ENCODE measurements at regions not wholly inside any gene's neighbourhood (a gene's known extent, or its start where the extent isn't known, plus 50 kb on each side); places are given as distances from the start of the nearest gene placed in this dataset.

GRCh38 chr18:26652501-26652900 is 104.1 kb upstream of the KCTD1 start:
- Histone ChIP-seq H3K27ac (no peak overlapping the region), H3K4me1 (replicated peaks in 1 of 2) (no peaks in the 10 kb centered on the region), H3K4me3 (no peak overlapping the region)
- in situ Hi-C loops (cut with MboI; ENCODE audit: low pct_unique_long_range_greater_than_20kb in 2 of 9, low sequenced_read_pairs in 9 of 9, unreplicated experiment in 9 of 9): loop anchor here in 1 of 9 experiments (25.0 kb wide), 1 partner anchor 110 kb away; no protein-coding TSS in a partner anchor
- ATAC-seq (replicated peaks in 6 of 8): no peak
- WGBS, 10 experiments: 56 to 100% (median 84%) methylated on average over 1 to 6 of the region's 6 CpGs; no CpG with 5 or more reads in 1 of the 10 experiments

DNA sequence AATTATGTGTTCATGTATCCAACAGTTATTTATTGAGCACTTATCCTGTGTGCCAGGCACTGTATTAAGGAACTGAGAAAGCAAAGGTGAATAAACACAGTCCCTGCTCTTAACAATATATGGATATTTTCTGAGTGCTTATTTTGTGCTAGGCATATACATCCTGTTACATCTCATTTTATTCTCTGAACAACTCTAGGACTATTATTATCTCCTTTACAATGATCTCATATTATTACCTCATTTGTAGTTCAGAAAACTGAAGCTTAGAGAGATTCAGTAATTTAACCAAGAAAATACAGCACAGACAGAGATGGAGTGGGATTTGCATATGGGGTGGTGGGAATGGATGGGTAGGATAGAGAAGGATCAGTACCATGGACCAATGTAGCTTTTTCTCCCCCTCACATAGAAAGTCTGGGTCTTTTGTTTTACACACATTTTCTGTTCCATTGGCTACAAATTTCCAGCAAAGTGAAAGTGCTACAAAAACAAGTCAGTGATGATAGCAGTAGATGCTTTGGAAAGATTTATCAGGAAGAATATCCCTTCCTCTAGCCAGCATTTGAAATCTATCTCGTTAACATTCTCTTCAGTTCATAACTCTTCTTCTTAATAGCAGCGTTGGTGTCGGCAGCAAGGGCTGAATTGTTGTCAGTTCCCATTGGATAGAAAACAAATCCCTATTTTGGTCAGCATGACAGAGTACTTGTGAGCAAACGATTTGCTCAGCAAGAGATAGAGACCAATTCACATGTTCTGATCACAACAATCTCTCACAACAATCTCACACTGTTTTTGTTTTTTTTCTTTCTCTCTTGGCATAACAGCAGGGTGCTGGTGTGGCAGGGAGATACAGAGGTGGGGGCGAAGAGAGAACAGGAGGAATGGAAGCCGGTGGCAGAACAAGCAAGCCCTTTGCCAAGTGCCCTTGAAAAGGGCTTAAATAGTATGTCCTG is 102.2 kb upstream of the KCTD1 start:
- in situ Hi-C loops (cut with MboI; ENCODE audit: low pct_unique_long_range_greater_than_20kb in 2 of 9, low sequenced_read_pairs in 9 of 9, unreplicated experiment in 9 of 9): loop anchor here in 1 of 9 experiments (25.0 kb wide), 1 partner anchor 112 kb away; no protein-coding TSS in a partner anchor
- no peaks in the 10 kb centered on the region for H3K4me1 ChIP-seq (replicated peaks in 1 of 2)
- ATAC-seq (replicated peaks in 6 of 8): peak in 2 of 8 experiments; percentile 13 to 28
- WGBS, 10 experiments: 10 to 71% (median 42%) methylated on average over 2 to 4 of the region's 6 CpGs; no CpG with 5 or more reads in 2 of the 10 experiments
- H3K4me3 ChIP-seq: no peak overlapping the region
- H3K27ac ChIP-seq: no peak overlapping the region

DNA sequence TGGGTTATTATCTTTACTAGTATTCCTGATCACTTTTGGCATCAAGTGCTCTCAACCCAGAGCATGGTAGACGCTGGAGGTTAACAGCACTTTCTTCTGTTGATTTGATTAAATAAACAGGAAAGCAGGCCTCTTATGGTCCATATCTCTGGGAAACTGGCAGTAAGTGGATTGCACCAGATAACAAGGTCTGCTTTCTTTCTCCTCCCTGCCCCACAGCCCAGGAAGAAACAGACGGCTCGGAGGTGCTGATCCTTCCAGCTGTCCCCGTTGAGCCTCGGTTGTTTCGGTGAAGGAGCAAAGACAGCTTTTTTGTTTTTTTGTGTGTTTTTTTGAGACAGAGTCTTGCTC is 100.8 kb upstream of the KCTD1 start:
- in situ Hi-C loops (cut with MboI; ENCODE audit: low pct_unique_long_range_greater_than_20kb in 2 of 9, low sequenced_read_pairs in 9 of 9, unreplicated experiment in 9 of 9): loop anchor here in 2 of 9 experiments (25.0 kb wide), 1 partner anchor 337 kb away; no protein-coding TSS in a partner anchor
- ATAC-seq (replicated peaks in 6 of 8): no peak
- H3K4me3 ChIP-seq: no peak overlapping the region
- no peaks in the 10 kb centered on the region for H3K4me1 ChIP-seq (replicated peaks in 1 of 2)
- H3K27ac ChIP-seq: no peak overlapping the region
- WGBS, 10 experiments: 50 to 100% (median 96%) methylated on average over 1 to 6 of the region's 6 CpGs; no CpG with 5 or more reads in 5 of the 10 experiments

DNA sequence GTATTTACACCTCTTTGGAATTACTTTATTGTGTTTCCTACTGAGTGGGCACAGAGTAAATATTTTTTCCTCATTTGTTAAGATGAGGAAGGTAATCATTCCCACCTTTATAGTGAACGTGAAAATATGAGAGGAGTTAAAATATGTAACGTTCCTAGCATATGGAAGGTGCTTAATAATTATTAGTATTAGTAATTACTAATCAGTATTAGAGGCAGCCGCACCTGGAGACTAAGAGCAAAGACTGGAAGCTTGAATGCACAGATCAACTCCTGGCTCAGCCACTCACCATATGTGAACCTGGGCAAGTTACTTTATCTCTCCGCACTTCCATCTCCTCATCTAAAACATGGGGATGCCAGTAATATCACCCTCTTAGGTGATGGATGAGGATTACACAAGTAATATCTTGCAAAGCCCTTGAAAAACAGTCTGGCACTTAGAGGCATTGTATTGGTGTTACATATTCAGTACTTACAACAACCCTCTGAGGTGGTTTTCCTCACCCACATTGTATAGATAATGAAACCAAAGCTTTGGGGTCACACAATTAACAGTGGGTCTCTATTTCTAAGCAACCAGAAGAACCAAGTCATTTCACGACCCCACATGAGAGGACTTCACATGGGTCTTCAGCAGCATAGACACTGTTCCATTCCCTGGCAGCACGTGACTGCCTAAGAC is 100.3 kb upstream of the KCTD1 start:
- in situ Hi-C loops (cut with MboI; ENCODE audit: low pct_unique_long_range_greater_than_20kb in 2 of 9, low sequenced_read_pairs in 9 of 9, unreplicated experiment in 9 of 9): loop anchor here in 2 of 9 experiments (25.0 kb wide), 1 partner anchor 336 kb away; no protein-coding TSS in a partner anchor
- ATAC-seq (replicated peaks in 6 of 8): no peak
- Histone ChIP-seq H3K4me1 (replicated peaks in 1 of 2) (no peaks in the 10 kb centered on the region), H3K4me3 (no peak overlapping the region), H3K27ac (no peak overlapping the region)
- WGBS, 10 experiments: 8 to 100% (median 83%) methylated on average over 2 to 5 of the region's 6 CpGs

- 60 to 100% methylated on average over 1 to 2 of the region's 4 CpGs; no CpG with 5 or more reads in 8 of the 10 experiments for WGBS, 10 experiments
- H3K4me3 ChIP-seq: no peak overlapping the region
- no peak for ATAC-seq (replicated peaks in 6 of 8)
- no peaks in the 10 kb centered on the region for H3K4me1 ChIP-seq (replicated peaks in 1 of 2)
- in situ Hi-C loops (cut with MboI; ENCODE audit: low pct_unique_long_range_greater_than_20kb in 2 of 9, low sequenced_read_pairs in 9 of 9, unreplicated experiment in 9 of 9): loop anchor here in 2 of 9 experiments (25.0 kb wide), 1 partner anchor 335 kb away; no protein-coding TSS in a partner anchor
- H3K27ac ChIP-seq: no peak overlapping the region
Measured at GRCh38 chr18:26646901-26647300, 98.5 kb upstream of the KCTD1 start.

DNA sequence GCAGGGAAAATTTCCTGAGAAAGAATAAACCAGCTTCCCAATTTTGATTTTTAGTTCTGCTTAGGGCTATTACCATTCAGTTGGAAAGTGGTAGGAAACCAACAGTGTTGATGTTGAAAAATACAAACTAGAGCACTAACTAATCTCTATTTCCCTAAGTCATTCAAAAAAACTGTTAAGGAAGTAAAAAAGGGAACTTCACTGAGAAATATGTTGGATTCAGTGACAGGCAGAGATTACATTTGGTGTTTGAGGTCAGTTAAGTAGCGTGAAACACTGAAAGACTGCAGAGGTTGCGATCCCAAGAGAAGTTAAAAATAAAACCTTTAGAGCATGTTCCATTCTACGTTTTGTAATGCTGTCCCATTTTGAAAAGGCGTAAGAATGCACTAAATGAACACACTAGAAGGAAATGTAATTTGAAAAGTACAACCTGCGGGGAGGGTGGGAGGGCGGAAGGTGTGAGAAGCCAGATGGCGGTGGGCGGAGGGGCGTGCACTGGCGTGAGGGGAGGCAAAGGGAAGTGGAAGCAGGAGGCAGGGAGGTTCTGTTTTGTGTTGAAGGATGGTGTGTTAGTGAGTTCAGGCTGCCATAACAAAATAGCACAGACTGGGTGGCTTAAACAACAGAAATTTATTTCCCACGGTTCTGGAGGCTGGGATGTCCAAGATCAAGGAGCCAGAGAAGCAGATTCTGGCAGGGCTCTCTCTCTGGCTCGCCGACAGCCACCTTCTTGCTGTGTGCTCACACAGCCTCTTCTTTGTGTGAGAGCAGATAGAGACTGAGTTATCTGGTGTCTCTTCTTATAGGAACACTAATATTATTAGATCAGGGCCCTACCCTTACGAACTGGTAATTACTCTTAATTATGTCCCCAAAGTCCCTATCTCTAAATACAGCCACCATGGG is 94.3 kb upstream of the KCTD1 start:
- Histone ChIP-seq H3K27ac (no peak overlapping the region), H3K4me1 (replicated peaks in 1 of 2) (no peaks in the 10 kb centered on the region), H3K4me3 (no peak overlapping the region)
- ATAC-seq (replicated peaks in 6 of 8): no peak
- 20 to 100% (median 91%) methylated on average over 1 to 6 of the region's 14 CpGs; no CpG with 5 or more reads in 3 of the 10 experiments for WGBS, 10 experiments
- in situ Hi-C loops (cut with MboI; ENCODE audit: low pct_unique_long_range_greater_than_20kb in 2 of 9, low sequenced_read_pairs in 9 of 9, unreplicated experiment in 9 of 9): loop anchor here in 2 of 9 experiments (25.0 kb wide), 1 partner anchor 330 kb away; no protein-coding TSS in a partner anchor

GRCh38 chr18:26640541-26640940 is 92.2 kb upstream of the KCTD1 start:
- in situ Hi-C loops (cut with MboI; ENCODE audit: low pct_unique_long_range_greater_than_20kb in 2 of 9, low sequenced_read_pairs in 9 of 9, unreplicated experiment in 9 of 9): loop anchor here in 2 of 9 experiments (25.0 kb wide), 1 partner anchor 328 kb away; no protein-coding TSS in a partner anchor
- 64 to 89% (median 81%) methylated on average over 3 to 5 of the region's 5 CpGs; no CpG with 5 or more reads in 4 of the 10 experiments for WGBS, 10 experiments
- Histone ChIP-seq H3K4me3 (no peak overlapping the region), H3K27ac (no peak overlapping the region), H3K4me1 (replicated peaks in 1 of 2) (no peaks in the 10 kb centered on the region)
- ATAC-seq (replicated peaks in 6 of 8): no peak

DNA sequence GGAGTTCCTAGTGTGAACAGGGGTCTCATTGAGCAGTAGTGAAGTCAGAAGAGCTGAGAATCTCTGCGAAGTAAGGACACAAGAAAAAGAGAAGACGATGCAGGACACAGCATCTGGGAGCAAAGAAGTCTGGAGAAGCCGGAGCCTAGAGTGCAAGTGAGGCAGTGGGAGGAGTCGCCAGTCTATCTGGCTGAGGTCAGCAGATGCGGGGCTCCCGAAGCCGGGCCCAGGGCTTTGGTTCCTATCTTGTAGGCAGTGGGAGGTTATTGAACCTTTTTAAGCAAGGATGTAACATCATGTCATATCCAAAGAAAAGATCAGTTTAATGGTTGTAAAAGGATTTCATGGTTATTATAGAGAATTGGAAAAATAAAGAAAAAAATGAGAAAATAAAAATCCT is 90.8 kb upstream of the KCTD1 start:
- H3K27ac ChIP-seq: no peak overlapping the region
- WGBS, 10 experiments: 28 to 94% (median 67%) methylated on average over 2 to 7 of the region's 7 CpGs; no CpG with 5 or more reads in 1 of the 10 experiments
- in situ Hi-C loops (cut with MboI; ENCODE audit: low pct_unique_long_range_greater_than_20kb in 2 of 9, low sequenced_read_pairs in 9 of 9, unreplicated experiment in 9 of 9): loop anchor here in 2 of 9 experiments (25.0 kb wide), 1 partner anchor 327 kb away; no protein-coding TSS in a partner anchor
- no peak overlapping the region for H3K4me3 ChIP-seq
- ATAC-seq (replicated peaks in 6 of 8): no peak
- H3K4me1 ChIP-seq (replicated peaks in 1 of 2): no peaks in the 10 kb centered on the region

DNA sequence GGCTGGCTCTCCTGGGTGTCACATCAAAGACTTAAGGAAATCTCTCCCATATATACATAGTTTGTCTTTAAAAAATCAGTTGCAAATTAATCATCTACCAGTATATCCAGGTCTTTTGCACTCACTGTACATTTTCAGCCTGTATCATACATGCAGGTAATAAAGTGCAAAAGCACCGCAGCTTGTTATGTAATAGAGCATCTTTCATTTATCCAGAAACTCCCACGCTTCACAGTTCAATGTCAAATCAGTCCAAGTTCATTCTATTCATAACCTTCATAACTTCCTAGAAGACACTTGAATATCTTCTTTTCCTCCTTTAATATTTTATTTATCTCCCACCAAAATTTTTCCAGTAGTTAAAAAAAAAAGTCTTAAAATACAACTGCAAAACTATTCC is 89.6 kb upstream of the KCTD1 start:
- in situ Hi-C loops (cut with MboI; ENCODE audit: low pct_unique_long_range_greater_than_20kb in 2 of 9, low sequenced_read_pairs in 9 of 9, unreplicated experiment in 9 of 9): loop anchor here in 2 of 9 experiments (25.0 kb wide), 1 partner anchor 326 kb away; no protein-coding TSS in a partner anchor
- Histone ChIP-seq H3K4me1 (replicated peaks in 1 of 2) (no peaks in the 10 kb centered on the region), H3K27ac (no peak overlapping the region), H3K4me3 (no peak overlapping the region)
- no peak for ATAC-seq (replicated peaks in 6 of 8)
- WGBS, 10 experiments: 37 to 100% (median 96%) methylated on average over 1 to 2 of the region's 2 CpGs

DNA sequence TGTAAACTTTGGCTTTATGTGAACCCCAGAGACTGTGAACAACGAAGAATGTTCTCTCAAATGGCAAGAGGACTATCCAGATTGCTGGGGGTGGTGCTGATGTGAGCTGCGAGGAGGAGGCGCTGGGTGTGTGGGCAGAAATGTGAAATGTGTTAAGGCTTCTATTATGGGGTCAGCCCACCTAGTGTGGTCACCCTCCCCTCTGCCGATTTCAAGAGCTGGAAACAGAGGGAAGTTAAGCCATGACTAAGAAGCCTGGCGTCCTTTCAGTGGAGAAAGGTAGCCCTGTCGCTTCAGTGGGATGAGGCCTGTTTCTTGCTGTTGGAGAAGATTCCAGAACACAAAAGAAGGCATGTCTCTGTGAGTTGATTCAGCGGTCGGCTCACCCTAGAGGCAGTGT is 89.0 kb upstream of the KCTD1 start:
- ATAC-seq (replicated peaks in 6 of 8): no peak
- Histone ChIP-seq H3K4me3 (no peak overlapping the region), H3K4me1 (replicated peaks in 1 of 2) (no peaks in the 10 kb centered on the region), H3K27ac (no peak overlapping the region)
- in situ Hi-C loops (cut with MboI; ENCODE audit: low pct_unique_long_range_greater_than_20kb in 2 of 9, low sequenced_read_pairs in 9 of 9, unreplicated experiment in 9 of 9): loop anchor here in 2 of 9 experiments (25.0 kb wide), 1 partner anchor 325 kb away; no protein-coding TSS in a partner anchor
- 26 to 90% (median 63%) methylated on average over 1 to 5 of the region's 8 CpGs; no CpG with 5 or more reads in 1 of the 10 experiments for WGBS, 10 experiments

DNA sequence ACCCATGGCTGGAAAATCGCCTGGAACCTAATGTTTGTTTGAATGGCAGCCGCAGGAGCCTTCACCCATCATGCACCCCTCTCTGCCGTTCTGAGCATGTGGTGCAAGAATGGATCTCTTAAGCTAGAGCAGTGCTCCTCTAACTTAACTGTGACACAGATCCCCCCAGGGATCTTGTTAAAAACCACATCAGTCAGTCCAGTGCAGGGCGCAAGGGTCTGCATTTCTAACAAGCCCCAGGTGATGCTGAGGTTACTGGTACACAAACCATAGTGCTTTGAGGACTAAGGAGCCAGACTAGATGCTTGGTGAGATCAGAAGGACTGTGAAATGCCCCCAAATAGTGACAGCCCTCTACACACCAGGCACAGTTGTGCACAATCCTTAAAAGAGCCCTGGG is 87.1 kb upstream of the KCTD1 start:
- WGBS, 10 experiments: 25 to 100% (median 100%) methylated on average over 1 to 4 of the region's 4 CpGs; no CpG with 5 or more reads in 5 of the 10 experiments
- no peak overlapping the region for H3K27ac ChIP-seq
- no peak for ATAC-seq (replicated peaks in 6 of 8)
- H3K4me1 ChIP-seq (replicated peaks in 1 of 2): no peaks in the 10 kb centered on the region
- in situ Hi-C loops (cut with MboI; ENCODE audit: low pct_unique_long_range_greater_than_20kb in 2 of 9, low sequenced_read_pairs in 9 of 9, unreplicated experiment in 9 of 9): loop anchor here in 2 of 9 experiments (25.0 kb wide), 1 partner anchor 323 kb away; no protein-coding TSS in a partner anchor
- no peak overlapping the region for H3K4me3 ChIP-seq

GRCh38 chr18:26634631-26635030 is 86.3 kb upstream of the KCTD1 start:
- Histone ChIP-seq H3K4me3 (no peak overlapping the region), H3K4me1 (replicated peaks in 1 of 2) (no peaks in the 10 kb centered on the region), H3K27ac (no peak overlapping the region)
- ATAC-seq (replicated peaks in 6 of 8): no peak
- 11 to 86% (median 78%) methylated on average over 1 to 4 of the region's 4 CpGs; no CpG with 5 or more reads in 1 of the 10 experiments for WGBS, 10 experiments
- in situ Hi-C loops (cut with MboI; ENCODE audit: low pct_unique_long_range_greater_than_20kb in 2 of 9, low sequenced_read_pairs in 9 of 9, unreplicated experiment in 9 of 9): loop anchor here in 2 of 9 experiments (25.0 kb wide), 1 partner anchor 322 kb away; no protein-coding TSS in a partner anchor

Data from motor neuron (in vitro differentiated cells).